ENCODE measurements at regions not wholly inside any gene's neighbourhood (a gene's known extent, or its start where the extent isn't known, plus 50 kb on each side); places are given as distances from the start of the nearest gene placed in this dataset.
"Not testable (repeated sequence)": the region's sequence is repeated elsewhere in the genome, so short reads cannot be mapped to it uniquely, and the experiment has no call there.

DNA sequence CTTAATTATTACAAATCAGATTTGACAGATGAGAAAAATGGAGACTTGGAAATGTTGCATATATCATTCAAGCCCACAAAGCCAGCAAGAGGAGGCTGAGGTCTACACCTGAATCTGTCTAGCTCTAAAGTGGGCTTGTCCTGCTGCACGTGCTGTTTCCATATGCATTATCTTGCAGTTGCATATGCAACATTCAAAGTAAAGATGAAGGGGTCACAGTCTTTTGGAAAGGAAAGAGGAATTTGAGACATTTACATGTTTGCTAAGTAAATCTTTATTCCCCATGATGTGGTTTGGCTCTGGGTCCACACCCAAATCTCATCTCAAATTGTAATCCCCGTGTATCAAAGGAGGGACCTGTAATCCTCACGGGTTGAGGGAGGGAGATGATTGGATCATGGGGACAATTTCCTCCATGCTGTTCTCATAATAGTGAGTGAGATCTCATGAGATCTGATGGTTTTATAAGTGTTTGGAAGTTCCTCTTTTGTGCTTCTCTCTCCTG is 98.3 kb downstream of the BACH1 start:
- DNase-seq: no peak

DNA sequence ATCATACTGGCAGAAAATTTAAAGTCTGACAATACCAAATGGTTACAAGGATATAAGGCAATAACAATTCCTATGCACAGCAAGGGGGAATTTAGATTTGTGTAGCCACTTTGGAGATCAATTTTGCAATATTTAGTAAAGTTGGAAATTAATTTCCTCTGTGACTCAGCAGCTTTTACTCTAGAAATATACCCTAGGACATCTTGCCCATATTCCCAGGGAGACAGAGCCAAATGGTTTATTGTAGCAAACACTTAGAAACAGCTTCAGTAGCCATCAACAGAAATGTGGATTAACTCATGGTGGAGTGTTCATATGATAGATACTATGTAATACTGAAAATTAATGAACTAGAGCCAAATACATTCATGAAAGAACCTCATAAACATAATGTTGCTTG is 104.6 kb downstream of the BACH1 start:
- DNase-seq: no peak

DNA sequence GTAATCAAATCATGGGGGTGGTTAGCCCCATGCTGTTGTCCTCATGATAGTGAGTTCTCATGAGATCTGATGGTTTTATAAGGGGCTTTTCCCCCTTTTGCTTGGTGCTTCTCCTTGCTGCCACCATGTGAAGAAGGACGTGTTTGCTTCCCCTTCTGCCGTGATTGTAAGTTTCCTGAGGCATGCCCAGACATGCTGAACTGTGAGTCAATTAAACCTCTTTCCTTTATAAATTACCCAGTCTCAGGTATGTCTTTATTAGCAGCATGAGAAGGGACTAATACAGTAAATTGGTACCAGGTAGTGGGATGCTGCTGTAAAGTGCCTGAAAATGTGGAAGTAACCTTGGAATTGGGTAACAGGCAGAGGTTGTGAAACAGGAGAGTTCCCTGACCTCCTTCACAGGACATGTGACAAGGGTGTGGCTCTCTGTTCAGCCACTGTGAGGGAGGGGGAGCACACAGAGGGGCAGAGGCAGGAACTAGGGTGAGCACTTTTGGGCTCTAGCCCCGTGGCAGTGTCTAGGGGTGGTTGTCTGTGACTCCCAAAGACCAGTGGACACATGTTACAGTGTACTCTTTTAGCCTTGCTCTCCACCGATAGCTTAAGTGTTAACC is 105.3 kb downstream of the BACH1 start:
- no peak for DNase-seq

DNA sequence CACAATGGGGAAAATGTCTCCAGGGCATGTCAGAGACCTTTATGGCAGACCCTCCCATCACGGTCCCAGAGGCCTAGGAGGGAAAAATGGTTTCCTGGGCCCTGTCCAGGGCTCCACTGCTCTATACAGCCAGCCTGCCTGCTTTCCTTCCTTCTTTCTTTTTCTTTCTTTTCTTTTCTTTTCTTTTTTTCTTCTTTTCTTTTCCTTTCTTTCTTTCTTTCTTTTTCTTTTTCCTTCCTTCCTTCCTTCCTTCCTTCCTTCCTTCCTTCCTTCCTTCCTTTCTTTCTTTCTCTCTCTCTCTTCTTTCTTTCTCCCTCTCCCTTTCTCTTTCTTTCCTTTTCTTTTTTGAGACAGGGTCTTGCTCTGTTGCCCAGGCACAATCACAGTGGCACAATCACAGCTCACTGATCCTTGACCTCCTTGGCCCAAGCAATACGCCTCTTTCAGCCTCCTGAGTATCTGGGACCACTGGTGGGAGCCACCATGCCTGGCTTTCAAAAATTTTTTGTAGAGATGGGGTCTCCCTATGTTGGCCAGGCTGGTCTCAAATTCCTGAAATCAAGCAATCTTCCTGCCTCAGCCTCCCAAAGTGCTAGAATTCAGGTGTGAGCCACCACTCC is 106.9 kb downstream of the BACH1 start:
- no peak for DNase-seq

DNA sequence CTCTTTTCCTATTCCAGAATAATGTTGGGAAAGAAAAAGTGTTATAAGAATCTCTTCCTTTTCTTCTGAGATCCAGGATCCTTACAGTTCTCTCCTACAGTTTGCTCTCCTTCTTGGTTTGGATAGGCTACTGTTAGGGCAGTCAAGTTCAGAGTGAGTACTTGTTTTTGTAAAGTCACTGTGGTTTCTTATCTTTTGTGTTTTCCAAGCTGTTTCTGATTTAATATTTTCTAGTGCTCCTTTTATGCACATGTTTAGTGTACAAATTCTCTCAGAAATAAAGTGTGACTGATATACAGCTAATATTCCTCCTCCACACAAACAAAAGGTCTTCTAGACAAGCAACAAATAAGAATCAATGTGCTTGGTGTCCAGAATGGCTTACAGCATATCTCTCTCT is 107.7 kb downstream of the BACH1 start:
- DNase-seq: no peak

DNA sequence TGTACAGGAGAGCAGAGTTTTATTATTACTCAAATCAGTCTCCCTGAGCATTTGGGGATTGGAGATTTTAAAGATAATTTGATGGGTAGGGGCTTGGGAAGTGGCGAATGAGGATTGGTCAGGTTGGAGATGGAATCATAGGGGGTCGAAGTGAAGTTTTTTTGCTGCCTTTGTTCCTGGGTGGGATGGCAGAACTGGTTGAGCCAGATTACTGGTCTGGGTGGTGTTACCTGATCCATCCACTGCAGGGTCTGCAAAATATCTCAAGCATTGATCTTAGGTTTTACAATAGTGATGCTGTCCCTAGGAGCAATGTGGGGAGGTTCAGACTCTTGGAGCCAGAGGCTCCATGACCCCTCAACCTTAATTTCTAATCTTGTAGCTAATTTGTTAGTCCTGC is 108.8 kb downstream of the BACH1 start:
- no peak for DNase-seq

DNA sequence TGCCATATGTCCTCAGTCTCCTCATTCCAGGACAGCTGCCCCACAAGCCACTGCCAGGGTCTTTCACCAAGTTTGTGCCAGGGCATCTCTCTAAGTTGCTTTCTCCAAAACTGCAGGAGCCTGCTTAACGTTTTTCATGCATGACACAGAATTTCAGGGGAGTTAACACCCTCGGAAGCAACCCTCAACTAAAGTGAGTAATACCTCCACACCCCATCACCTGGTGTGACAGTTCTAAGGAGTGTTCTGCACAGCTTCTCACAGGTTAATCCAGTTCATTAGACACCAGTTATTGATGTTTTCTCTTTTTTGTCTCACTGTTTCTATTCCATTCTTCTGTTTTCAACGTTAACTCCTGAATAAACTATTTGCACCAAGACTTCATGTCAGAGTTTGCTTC is 115.0 kb downstream of the BACH1 start:
- no peak for DNase-seq

DNA sequence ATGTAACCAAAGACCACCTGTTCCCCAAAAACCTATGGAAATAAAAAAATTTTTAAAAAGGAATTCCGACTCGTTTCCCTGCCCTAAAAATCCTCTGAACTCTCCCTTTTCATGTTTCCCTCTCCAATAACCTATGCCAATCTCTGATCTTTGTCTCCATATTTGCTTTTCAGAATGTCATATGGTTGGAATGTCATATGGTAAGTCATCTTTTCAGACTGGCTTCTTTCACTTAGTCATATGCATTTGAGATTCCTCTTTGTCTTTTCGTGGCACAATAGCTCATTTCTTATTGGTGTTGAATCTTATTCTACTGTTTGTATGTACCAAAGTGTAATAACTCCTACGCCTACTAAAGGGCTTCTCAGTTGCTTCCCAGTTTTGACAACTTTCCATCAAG is 117.5 kb downstream of the BACH1 start:
- no peak for DNase-seq

DNA sequence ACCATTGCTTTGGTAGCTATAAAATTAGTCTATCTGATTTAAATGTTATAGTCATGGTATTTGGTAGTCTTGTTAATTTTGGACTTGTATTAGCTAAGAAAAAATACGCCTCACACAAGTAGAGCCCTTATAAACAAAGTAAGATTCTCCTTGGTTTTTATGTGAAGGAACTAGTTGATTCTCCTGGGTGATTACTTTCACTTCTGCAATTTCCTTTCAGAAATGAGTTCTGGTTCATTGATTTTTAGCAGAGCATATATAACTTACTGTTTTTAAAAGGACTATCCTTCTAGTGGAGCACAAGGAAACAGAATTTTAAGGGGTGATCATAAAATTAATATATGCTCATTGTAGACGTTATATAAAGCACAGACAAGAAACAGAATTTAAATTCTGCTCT is 120.1 kb downstream of the BACH1 start:
- no peak for DNase-seq

DNA sequence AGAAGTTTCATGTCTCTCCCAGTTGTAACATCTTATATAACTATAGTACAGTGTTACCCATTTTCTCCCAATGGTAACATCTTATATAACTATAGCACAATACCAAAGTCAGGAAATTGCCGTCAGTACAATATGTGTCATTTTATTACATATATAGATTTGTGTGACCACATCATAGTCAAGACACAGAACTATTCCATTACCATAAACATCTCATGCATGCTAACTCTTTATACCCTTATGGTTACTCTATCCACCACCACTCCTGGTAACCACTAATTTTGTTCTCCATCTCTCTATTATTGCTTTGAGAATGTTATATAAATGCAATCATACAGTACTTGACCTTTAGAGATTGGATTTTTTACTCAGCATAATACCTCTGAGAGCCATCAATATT is 120.7 kb downstream of the BACH1 start:
- DNase-seq: no peak

DNA sequence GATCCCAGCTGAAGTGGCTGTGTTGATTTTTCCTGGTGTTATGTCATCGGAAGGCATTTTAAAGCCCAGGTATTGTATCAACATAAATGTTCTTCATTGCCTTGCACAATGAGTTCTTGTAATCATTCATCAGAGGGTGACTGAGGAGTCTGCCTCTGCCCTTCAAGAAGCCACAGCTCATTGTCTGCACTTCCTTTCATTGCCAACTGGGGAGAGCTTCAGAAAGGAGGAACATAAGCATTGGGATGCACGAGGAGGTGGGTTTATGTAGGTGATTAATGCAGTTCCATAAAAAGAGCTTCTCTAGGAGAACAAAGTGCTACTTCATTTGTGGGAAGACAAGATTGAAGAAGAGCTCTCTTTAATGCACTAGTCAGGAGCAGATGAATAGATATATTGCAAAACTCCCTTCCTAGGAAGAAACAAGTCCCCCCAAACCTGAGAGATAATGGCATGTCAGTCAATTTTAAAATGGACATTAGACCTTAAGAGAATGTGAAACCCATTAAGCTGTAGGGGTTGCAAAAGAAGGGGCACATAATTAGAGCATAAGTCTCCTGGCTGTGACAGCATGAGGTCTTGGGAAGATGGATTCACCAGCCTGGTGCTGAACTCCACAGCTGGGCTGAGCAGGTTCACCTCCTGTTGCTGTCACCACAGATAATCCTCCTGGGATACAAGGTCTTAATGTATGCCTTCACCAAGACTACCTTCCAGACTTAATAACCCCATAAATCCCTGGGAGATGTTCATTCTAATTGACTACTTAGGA is 124.6 kb downstream of the BACH1 start:
- DNase-seq: no peak

DNA sequence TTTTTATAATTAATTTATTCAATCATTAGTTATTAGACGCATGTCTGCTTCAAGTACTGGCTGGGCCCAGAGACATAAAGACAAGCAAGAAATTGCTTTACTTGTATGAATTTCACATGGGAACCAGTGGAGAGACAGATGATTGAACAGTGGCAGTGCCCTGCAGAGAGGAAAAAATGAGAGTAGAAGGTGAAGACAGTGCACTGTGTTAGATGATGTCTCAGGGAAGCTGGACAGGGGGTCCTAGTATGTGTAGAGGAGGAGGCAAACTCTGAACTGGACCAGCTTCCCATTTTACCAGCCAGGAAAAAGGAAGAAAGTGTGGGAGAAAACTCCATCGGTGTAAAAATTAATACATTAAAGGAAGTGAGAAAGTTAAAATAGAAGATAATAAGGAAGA is 126.0 kb downstream of the BACH1 start:
- no peak for DNase-seq

DNA sequence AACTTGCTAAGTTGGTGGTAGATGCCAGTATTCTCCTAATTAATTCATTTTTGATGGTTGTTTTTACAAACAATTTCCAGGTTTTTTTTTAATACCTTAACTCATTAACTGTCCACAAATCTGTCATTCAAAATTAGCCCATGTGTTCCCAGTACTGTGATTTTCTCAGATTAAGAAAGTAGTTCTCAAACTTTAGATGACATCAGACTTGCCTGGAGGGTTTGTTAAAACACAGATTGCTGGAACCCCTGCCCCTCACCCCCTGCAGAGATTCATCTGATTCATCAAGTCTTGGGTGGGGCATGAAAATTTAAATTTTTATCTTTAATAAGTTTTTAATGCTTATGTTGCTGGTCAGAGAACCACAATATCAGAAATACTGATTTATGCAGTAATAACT is 130.5 kb downstream of the BACH1 start:
- DNase-seq: no peak

DNA sequence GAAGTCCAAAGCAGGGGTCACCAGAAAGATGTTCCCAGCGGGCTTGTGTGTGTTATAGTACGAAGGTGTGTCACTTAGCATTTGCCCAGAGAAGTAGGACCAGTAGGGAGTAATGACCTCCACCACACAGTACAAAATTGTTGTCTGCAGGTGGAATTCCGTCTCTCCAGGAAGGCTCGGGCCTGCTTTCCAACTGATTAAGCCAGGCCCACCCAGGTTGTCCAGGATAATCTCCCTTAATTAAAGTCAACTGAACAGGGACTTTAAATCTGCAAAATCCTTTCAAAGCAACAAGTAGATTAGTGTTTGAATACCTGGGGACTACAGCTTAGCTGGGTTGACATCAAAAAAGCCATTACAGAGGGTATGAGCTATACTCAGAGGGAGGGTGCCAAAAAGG is 131.3 kb downstream of the BACH1 start:
- DNase-seq: no peak

DNA sequence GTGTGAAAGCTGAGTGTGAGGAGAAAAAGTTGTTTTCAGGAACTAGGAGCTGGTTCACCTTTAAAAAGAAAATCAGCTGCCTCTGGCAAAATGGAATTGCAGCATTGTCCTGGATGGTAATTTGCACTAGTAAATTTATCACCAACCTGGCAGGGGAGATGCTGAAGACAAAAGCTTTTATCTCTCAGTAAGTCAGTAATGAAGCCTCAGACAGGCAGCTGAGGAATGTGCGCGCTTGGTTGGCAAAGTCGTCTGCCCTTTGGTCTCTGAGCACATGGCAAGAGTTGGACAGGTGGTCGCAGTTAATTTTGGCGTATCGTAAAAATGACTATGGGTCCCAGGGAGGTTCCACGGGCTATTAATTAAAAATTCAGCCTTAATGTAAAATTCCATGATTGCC is 131.9 kb downstream of the BACH1 start:
- no peak for DNase-seq

DNA sequence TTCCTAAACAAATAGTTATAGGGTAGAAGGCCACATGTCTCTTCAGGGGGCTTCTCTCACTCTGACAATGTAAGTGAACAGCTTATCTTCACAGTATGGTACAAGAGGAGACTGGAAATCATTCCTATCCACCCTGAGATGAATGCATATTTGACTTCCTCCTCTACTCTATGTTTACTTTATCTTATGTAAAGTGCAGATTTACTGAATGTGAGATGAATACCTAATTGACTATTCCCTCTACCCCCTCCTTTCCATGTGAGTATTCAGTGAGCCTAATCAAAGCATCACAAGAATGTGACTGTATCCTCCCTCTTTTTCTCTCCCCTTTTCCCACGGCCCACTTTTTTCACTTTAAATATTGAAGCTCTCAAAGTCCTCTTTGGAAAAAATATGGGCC is 132.5 kb downstream of the BACH1 start:
- no peak for DNase-seq

DNA sequence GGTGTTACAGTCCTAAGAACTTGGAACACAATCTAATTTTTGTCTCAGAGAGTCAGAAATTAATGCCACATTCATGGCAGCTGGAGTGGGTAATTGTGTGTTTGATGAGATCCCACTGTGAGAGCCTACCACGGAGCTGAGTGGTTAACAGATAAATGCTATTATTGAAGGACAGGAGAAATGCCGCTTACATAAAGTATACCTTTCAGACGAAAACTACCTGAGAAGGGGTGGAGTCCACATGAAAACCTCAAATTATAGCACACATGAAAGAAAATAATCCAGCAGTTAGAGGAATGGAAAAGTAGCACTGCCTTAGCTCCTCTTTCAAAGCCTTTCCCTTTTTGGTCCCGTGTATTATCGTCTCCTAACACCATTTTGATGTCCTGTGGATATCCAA is 133.0 kb downstream of the BACH1 start:
- DNase-seq: no peak

DNA sequence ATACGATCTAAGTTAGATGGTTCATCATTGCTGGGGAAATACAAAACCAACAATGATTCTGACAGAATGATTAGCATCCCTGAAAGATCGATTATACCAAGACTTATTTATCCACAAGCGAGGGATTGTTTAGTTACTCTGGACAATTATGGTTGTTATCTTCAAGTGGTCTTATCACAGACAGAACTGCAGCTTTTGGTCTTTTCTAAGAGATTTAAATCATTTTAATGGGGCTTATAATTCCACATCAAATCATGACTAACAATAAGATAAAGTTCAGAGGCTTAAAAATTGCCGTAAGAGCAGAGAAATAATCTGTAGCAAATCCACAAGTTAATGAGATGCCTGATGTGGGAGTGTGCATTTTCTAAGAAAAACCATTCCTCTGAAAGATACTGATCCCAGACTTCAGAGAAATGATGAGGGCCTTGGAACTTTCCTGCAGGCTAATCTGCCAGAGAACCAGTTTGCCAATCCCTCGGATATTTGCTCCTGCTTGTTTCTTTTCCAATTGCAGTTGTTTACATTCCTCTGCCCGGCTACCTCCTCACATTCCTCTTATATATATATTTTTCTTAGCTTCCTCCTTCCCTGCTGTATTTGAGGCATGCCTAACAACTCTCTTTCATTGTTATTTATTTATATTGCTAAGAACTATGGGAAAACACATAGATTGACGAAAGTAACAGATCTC is 134.8 kb downstream of the BACH1 start:
- DNase-seq: no peak

DNA sequence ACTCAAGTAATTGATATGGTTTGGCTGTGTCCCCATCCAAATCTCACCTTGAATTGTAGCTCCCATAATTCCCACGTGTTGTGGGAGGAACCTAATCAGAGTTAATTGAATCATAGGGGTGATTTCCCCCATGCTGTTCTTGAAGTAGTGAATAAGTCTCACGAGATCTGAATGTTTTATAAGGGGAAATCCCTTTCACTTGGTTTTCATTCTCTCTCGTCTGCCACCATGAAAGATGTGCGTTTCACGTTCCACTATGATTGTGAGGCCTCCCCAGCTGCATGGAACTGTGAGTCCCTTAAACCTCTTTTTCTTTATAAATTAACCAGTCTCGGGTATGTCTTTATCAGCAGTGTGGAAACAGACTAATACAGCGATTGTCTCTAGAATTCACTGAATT is 135.4 kb downstream of the BACH1 start:
- no peak for DNase-seq

DNA sequence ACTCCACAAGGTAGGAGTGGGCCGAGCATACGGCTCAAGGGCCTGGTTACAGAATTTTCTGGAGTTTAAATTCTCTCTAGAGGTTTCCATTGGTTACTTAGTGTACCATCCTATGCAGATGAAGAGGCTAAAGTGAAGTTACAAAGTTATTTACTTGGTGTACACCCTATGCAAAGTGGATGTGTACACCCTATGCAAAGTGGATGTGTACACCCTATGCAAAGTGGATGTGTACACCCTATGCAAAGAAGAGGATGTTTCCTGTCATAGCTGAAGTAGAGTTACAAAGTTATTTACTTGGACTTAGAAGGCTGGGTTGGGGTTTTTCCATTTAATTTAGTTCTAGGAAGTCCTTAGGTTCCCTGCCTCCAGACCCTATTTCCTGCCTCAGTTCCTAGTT is 136.3 kb downstream of the BACH1 start:
- DNase-seq: not testable (repeated sequence)

DNA sequence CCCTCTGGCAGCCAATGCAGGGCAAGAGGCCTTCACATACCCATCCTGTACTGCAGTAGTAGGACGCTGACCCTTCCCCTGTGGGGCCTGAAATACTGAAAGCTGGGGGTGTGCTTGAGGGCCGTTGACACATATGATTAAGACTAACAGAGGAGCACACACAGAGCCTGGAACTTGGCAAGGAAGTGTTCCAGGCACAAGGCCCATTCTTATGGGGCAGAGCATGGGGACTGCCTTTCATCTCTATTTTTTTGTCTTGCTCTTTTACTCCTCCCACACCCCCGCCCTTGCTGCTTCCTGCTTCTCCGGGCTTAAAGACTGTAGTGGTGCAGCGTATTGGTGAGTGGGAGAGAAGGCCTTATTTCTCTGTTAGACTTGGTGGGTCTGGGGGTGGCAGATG is 137.4 kb downstream of the BACH1 start:
- peak; percentile 30 for DNase-seq

DNA sequence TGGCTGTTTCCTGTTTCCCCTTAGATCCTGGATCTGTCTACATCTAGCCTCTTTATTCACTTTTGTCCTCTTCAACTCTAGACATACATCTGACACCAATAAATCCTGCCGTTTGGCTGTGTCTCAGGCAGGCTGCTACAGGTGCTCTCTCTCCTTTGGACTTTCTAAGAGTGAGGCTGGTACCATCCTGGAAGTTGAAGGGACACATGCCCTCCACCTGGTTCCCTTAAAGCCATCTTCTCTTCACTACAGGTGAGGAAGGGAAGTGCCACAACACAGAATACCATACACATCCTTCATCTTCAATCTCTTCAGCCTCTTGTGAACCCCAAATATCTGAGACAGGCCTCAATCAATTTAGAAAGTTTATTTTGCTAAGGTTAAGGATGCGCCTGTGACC is 137.9 kb downstream of the BACH1 start:
- no peak for DNase-seq

DNA sequence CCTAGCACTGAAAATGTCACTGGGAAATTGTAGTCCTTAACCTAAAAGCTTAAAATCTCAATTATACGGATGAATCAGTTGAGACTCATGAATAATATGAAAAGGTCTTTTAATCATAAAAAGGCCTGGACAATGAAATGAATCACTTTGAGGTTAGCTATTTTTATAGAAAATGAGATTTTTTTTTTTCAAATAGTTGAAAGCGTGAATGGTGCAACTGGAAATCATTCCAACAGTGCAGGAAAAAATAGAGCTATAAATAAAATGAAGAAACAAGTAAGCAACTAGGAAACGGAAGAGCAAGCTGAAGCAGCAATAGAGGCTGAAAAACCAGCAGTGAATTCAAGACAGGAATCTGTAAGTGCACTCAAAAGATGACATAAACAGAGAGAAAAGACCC is 142.9 kb downstream of the BACH1 start:
- DNase-seq: no peak

Data from activated T-cell treated with anti-CD3 and anti-CD28 coated beads for 4 hours (primary cell).